A673 (cell line): ENCODE measurements at regions not wholly inside any gene's neighbourhood (a gene's known extent, or its start where the extent isn't known, plus 50 kb on each side); places are given as distances from the start of the nearest gene placed in this dataset.

ENCODE experiments used
- EZH2 ChIP-seq: fragments of 200-600 bp; sonication (generic); IDR thresholded peaks from 2 replicates; pipeline ENCODE4 v1.6.1; 2017; ENCODE audit warnings: borderline replicate concordance, low read depth, mild to moderate bottlenecking, mixed read lengths, antibody characterized with exemption, low read length; ENCODE audit not compliant: poor library complexity, severe bottlenecking
- TF ChIP-seq, protein P1 (sequence below): fragments of 300-800, 200-600 bp; sonication (generic); conservative IDR thresholded peaks from 2 replicates; pipeline ENCODE4 v1.5.1; 2017; ENCODE audit warnings: low read depth, mild to moderate bottlenecking, antibody characterized with exemption, low read length, moderate library complexity, mixed read lengths

DNA sequence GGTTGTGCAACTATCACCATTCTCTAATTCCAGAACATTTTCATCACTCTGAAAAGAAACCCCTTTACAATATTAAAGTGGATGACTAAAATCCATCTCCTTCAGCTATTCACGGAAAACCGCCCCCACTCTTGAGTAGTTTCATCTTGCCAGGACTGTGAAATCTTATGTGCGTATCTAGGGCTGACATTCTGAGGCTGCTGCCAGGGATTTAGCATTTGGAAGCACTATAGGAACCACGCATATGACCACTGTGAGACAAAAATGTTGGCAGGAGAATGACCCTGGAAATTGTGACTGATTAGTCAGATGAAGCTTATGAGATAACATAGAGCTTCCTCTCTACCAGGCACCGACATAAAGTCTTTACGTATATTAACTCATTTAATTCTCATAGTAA lies 305.2 kb upstream of the PDE3A start:
- TF ChIP-seq, protein P1, sequence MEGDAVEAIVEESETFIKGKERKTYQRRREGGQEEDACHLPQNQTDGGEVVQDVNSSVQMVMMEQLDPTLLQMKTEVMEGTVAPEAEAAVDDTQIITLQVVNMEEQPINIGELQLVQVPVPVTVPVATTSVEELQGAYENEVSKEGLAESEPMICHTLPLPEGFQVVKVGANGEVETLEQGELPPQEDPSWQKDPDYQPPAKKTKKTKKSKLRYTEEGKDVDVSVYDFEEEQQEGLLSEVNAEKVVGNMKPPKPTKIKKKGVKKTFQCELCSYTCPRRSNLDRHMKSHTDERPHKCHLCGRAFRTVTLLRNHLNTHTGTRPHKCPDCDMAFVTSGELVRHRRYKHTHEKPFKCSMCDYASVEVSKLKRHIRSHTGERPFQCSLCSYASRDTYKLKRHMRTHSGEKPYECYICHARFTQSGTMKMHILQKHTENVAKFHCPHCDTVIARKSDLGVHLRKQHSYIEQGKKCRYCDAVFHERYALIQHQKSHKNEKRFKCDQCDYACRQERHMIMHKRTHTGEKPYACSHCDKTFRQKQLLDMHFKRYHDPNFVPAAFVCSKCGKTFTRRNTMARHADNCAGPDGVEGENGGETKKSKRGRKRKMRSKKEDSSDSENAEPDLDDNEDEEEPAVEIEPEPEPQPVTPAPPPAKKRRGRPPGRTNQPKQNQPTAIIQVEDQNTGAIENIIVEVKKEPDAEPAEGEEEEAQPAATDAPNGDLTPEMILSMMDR = no peak
- TF ChIP-seq EZH2 = no peak
